Ishikawa (cell line): ENCODE measurements at regions not wholly inside any gene's neighbourhood (a gene's known extent, or its start where the extent isn't known, plus 50 kb on each side); places are given as distances from the start of the nearest gene placed in this dataset.

Experiments used
- CEBPB ChIP-seq: IDR thresholded peaks from 2 replicates; pipeline ENCODE4 v1.6.1; 2012
- CREB1 ChIP-seq: IDR thresholded peaks from 2 replicates; pipeline ENCODE4 v1.6.1; 2012; ENCODE audit warnings: low read depth
- EGR1 ChIP-seq: IDR thresholded peaks from 2 replicates; pipeline ENCODE4 v1.6.1; 2012
- EP300 ChIP-seq: IDR thresholded peaks from 2 replicates; pipeline ENCODE4 v1.6.1; 2012; ENCODE audit warnings: borderline replicate concordance
- FOXM1 ChIP-seq: IDR thresholded peaks from 2 replicates; pipeline ENCODE4 v1.6.1; 2012; ENCODE audit warnings: low read depth, borderline replicate concordance
- MAX ChIP-seq: IDR thresholded peaks from 2 replicates; pipeline ENCODE4 v1.6.1; 2012
- NFIC ChIP-seq: IDR thresholded peaks from 2 replicates; pipeline ENCODE4 v1.6.1; 2012
- RAD21 ChIP-seq: IDR thresholded peaks from 2 replicates; pipeline ENCODE4 v1.6.1; 2012; ENCODE audit warnings: low read depth
- REST ChIP-seq: IDR thresholded peaks from 2 replicates; pipeline ENCODE4 v1.6.1; 2012; ENCODE audit warnings: low read depth, mild to moderate bottlenecking
- TAF1 ChIP-seq: IDR thresholded peaks from 2 replicates; pipeline ENCODE4 v1.6.1; 2012; ENCODE audit warnings: low read depth, mild to moderate bottlenecking
- TCF12 ChIP-seq: IDR thresholded peaks from 2 replicates; pipeline ENCODE4 v1.6.1; 2012; ENCODE audit warnings: low read depth
- TEAD4 ChIP-seq: IDR thresholded peaks from 2 replicates; pipeline ENCODE4 v1.6.1; 2012
- USF1 ChIP-seq: IDR thresholded peaks from 2 replicates; pipeline ENCODE4 v1.6.1; 2012
- YY1 ChIP-seq: IDR thresholded peaks from 2 replicates; pipeline ENCODE4 v1.6.1; 2012; ENCODE audit warnings: low read depth
- ZBTB7A ChIP-seq: IDR thresholded peaks from 2 replicates; pipeline ENCODE4 v1.6.1; 2012; ENCODE audit warnings: low read depth

DNA sequence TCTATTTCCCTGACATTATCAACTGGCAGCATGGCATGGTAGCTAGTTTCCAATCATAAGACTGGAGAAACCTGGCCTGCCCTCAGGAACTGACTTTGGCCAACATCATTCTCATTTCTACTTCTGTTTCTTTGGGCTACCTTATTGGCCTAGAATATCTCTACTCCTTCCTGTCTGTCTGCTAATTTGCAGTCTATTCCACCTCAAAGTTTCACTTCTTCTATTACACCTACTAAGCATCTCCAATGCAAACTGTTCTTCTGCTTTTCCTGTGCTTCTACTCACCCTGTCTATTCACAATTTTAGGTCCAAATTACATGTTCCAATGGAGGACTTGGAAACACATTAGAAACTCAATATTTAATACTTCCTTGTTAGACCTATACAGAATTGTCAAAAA lies 65.6 kb downstream of the ZNF503 start:
- TF ChIP-seq MAX (no peak), TAF1 (no peak), TCF12 (no peak), REST (no peak), FOXM1 (no peak), EP300 (no peak), RAD21 (no peak), TEAD4 (no peak), CREB1 (no peak), YY1 (no peak), NFIC (no peak)

GRCh38 chr10:75335191-75335590 lies 66.4 kb downstream of the ZNF503 start:
- TF ChIP-seq CEBPB, result no peak
- no peak for TF ChIP-seq REST
- no peak for TF ChIP-seq TCF12
- no peak for TF ChIP-seq USF1
- TF ChIP-seq TAF1, result no peak
- no peak for TF ChIP-seq ZBTB7A
- TF ChIP-seq NFIC, result no peak
- TF ChIP-seq MAX, result no peak
- no peak for TF ChIP-seq YY1
- no peak for TF ChIP-seq EP300
- no peak for TF ChIP-seq RAD21
- no peak for TF ChIP-seq EGR1
- no peak for TF ChIP-seq TEAD4
- no peak for TF ChIP-seq CREB1

GRCh38 chr10:75334720-75335119 lies 66.8 kb downstream of the ZNF503 start:
- no peak for TF ChIP-seq FOXM1
- TF ChIP-seq YY1, result no peak
- TF ChIP-seq TAF1, result no peak
- TF ChIP-seq ZBTB7A, result no peak
- TF ChIP-seq CEBPB, result no peak
- no peak for TF ChIP-seq USF1
- no peak for TF ChIP-seq NFIC
- no peak for TF ChIP-seq EGR1
- no peak for TF ChIP-seq TEAD4
- no peak for TF ChIP-seq TCF12
- no peak for TF ChIP-seq REST
- no peak for TF ChIP-seq EP300
- no peak for TF ChIP-seq RAD21
- no peak for TF ChIP-seq MAX
- no peak for TF ChIP-seq CREB1

- TF ChIP-seq CEBPB (no peak), MAX (no peak), FOXM1 (no peak), TEAD4 (no peak), EP300 (no peak), CREB1 (no peak), YY1 (no peak), TAF1 (no peak), USF1 (no peak), RAD21 (no peak), REST (no peak)
Observed at GRCh38 chr10:75332081-75332480, 69.5 kb downstream of the ZNF503 start.
